Kidney (tissue), 13 donors: ENCODE measurements at regions not wholly inside any gene's neighbourhood (a gene's known extent, or its start where the extent isn't known, plus 50 kb on each side); places are given as distances from the start of the nearest gene placed in this dataset.
A peak's percentile ranks its signal among the peaks of the same experiment; 100 is the strongest.

ENCODE experiments used
- DNase-seq, 5 donors: peaks; one replicate each; pipeline ENCODE4 v3.0.0-alpha.2; 2013 to 2020
- FAIRE-seq: peaks from 2 replicates; lab custom pipeline; 2012; peaks lifted over from hg19 to GRCh38; lab: Jason Lieb, UNC
- H3K27ac ChIP-seq, 2 donors: one replicate each; pipeline ENCODE4 v1.7.0; 2013; ENCODE audit warnings: low read depth in 2 of 2, low read length in 2 of 2, inconsistent platforms in 1 of 2
- H3K27me3 ChIP-seq: one replicate; pipeline ENCODE4 v1.7.1; 2013; ENCODE audit warnings: low read length, inconsistent platforms; ENCODE audit not compliant: control insufficient read depth, insufficient read depth
- H3K36me3 ChIP-seq, 3 donors: one replicate each; pipeline versions ENCODE4 v1.7.0 to v1.7.1; 2013; ENCODE audit warnings: low read length in 3 of 3, control low read depth in 1 of 3, inconsistent platforms in 1 of 3; ENCODE audit not compliant: insufficient read depth in 3 of 3, control insufficient read depth in 2 of 3
- H3K4me1 ChIP-seq, 3 donors: one replicate each; pipeline versions ENCODE4 v1.7.0 to v1.7.1; 2013; ENCODE audit warnings: low read length in 3 of 3, inconsistent platforms in 1 of 3, low read depth in 1 of 3; ENCODE audit not compliant: control insufficient read depth in 2 of 3, insufficient read depth in 2 of 3
- H3K4me3 ChIP-seq, 3 donors: one replicate each; pipeline versions ENCODE4 v1.7.0 to v1.8.1; 2013; ENCODE audit warnings: low read length in 3 of 3, control low read depth in 1 of 3, inconsistent platforms in 1 of 3
- H3K9ac ChIP-seq, 3 donors: one replicate each; pipeline versions ENCODE4 v1.7.0 to v1.7.1; 2013; ENCODE audit warnings: low read length in 3 of 3, control low read depth in 1 of 3, inconsistent platforms in 1 of 3
- H3K9me3 ChIP-seq, 3 donors: one replicate each; pipeline versions ENCODE4 v1.7.0 to v1.7.1; 2013; ENCODE audit warnings: low read length in 3 of 3, control low read depth in 1 of 3, inconsistent platforms in 1 of 3; ENCODE audit not compliant: control insufficient read depth in 2 of 3, insufficient read depth in 1 of 3
- intact Hi-C: fragments of 100-400 bp; cut with DNase I; formaldehyde crosslinking; loops from one replicate; pipeline ENCODE4 v1.11.1; 2022
- TF ChIP-seq, protein P1 (sequence below): IDR thresholded peaks from 3 replicates; pipeline ENCODE4 v1.5.1; 2012; ENCODE audit warnings: mild to moderate bottlenecking, moderate library complexity, borderline replicate concordance; ENCODE audit not compliant: insufficient read depth; ENCODE audit errors: extremely low read depth
- donor health status: control.
- donor health status: control.
- donor health status: control.
- donor health status: control.
- donor health status: control.
- donor health status: DM: yes; HTN: yes; CAD: no.
- donor health status: Normal renal cell carcinoma (clear cell type).

DNA sequence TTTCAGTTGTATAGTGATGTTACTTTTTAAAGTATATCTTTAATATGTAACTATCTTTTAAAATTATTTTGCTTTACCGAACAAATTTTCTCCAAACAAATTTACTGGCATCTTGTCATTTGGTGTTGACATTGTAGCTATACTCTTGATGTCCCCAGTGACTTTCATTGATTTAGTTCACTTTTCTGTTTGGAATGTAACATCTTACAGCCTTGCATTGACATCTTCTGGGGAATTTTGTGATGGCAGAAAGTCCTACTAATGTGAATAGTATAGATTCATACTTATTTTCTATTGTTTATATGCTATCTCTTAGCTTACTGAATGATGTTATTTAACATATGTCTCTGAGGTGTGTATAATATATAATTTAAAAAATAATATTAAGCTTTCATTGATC is 800.9 kb upstream of the ATXN8OS start:
- Histone ChIP-seq H3K9ac (no peak overlapping the region), H3K9me3 (no peaks in the 10 kb centered on the region), H3K4me3 (no peak overlapping the region), H3K27ac (no peak overlapping the region), H3K27me3 (no peaks in the 10 kb centered on the region), H3K36me3 (no peaks in the 10 kb centered on the region), H3K4me1 (no peaks in the 10 kb centered on the region)
- TF ChIP-seq, protein P1, sequence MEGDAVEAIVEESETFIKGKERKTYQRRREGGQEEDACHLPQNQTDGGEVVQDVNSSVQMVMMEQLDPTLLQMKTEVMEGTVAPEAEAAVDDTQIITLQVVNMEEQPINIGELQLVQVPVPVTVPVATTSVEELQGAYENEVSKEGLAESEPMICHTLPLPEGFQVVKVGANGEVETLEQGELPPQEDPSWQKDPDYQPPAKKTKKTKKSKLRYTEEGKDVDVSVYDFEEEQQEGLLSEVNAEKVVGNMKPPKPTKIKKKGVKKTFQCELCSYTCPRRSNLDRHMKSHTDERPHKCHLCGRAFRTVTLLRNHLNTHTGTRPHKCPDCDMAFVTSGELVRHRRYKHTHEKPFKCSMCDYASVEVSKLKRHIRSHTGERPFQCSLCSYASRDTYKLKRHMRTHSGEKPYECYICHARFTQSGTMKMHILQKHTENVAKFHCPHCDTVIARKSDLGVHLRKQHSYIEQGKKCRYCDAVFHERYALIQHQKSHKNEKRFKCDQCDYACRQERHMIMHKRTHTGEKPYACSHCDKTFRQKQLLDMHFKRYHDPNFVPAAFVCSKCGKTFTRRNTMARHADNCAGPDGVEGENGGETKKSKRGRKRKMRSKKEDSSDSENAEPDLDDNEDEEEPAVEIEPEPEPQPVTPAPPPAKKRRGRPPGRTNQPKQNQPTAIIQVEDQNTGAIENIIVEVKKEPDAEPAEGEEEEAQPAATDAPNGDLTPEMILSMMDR: no peak
- intact Hi-C loops: no loop called here
- FAIRE-seq (no peak), DNase-seq (no peak)

DNA sequence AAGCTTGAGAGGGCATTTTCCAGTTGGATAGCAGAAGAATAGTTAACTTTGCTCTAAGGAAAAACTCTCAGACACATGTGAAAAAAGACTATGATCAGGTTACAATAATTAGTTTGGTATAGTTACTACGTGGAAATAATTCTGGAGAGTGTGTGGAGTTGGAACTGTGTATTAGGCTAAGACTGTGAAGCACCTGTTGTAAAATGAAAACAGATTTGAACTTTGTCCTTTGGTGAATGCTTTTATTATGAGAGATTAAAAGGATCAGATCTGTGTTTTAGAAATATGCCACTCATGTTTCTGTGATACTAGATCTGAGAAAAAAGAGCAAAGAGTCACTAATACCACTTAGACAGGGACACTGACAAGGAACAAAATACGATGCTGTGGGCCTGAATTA is 807.5 kb upstream of the ATXN8OS start:
- TF ChIP-seq, protein P1: no peak
- DNase-seq (no peak), FAIRE-seq (no peak)
- H3K27me3 ChIP-seq: no peaks in the 10 kb centered on the region
- no peak overlapping the region for H3K9ac ChIP-seq
- H3K9me3 ChIP-seq: no peaks in the 10 kb centered on the region
- H3K36me3 ChIP-seq: no peaks in the 10 kb centered on the region
- intact Hi-C loops: no loop called here
- no peak overlapping the region for H3K4me3 ChIP-seq
- H3K27ac ChIP-seq: no peak overlapping the region
- no peaks in the 10 kb centered on the region for H3K4me1 ChIP-seq

DNA sequence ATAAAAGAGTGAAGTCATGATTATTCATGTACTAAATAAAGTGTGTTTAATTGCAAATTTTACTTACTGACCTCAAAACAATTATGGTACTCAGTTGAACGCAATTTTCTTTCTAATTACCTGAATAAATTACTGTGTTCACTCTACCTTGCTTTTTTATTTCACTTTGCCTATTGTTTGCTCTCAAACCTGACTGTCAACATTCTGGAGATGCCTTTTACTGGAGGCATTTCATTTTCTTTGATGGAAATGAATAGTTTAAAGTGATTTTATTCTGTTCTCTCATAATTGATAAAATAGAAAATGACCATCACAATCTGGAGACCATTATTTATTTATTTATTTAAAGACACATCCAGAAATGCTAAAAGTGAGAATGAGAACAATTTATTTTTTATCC is 811.5 kb upstream of the ATXN8OS start:
- H3K9me3 ChIP-seq: no peaks in the 10 kb centered on the region
- no peaks in the 10 kb centered on the region for H3K4me1 ChIP-seq
- no peaks in the 10 kb centered on the region for H3K36me3 ChIP-seq
- H3K9ac ChIP-seq: no peak overlapping the region
- DNase-seq (peak in 1 of 5 donors; percentile 5), FAIRE-seq (peak; percentile 19)
- no peak overlapping the region for H3K27ac ChIP-seq
- no peaks in the 10 kb centered on the region for H3K27me3 ChIP-seq
- intact Hi-C loops: no loop called here
- no peak overlapping the region for H3K4me3 ChIP-seq
- TF ChIP-seq, protein P1: no peak

DNA sequence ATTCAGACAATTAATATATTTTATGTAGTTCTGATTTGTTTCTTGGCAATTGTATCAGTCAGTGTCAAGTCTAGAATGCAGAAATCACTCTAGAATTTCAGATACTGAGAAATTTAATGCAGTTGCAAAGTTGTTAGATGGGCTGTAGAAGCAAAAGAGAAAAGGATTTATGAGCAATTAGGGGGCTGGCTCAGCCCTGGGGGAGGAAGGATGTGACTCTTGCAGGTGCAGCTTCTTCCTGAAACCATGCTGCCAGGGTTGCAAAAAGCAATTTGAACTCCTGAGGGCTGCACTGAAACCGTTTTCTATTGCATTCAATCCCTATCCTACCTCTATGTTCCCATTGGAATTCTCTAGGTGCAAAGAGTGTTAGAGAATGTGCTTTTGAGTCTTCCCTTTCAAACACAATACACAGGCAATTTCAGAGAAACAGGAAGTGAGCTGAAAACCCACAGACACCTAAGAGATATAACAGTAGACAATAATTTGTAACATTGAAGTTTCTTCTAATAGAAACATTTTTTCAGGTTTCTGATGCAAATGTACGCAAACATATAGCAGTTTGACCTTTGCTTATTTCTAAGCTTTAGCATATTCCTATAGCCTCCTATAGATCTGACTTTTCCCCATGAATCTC is 814.7 kb upstream of the ATXN8OS start:
- Histone ChIP-seq H3K27me3 (no peaks in the 10 kb centered on the region), H3K9me3 (no peaks in the 10 kb centered on the region), H3K27ac (no peak overlapping the region), H3K4me1 (no peaks in the 10 kb centered on the region), H3K36me3 (no peaks in the 10 kb centered on the region), H3K4me3 (no peak overlapping the region), H3K9ac (no peak overlapping the region)
- intact Hi-C loops: no loop called here
- TF ChIP-seq, protein P1: no peak
- no peak for FAIRE-seq
- DNase-seq: peak in 2 of 5 donors; percentile 1 to 6
